IPS DF 6.9 (cell line): ENCODE measurements at regions not wholly inside any gene's neighbourhood (a gene's known extent, or its start where the extent isn't known, plus 50 kb on each side); places are given as distances from the start of the nearest gene placed in this dataset.

ENCODE experiments used
- DNase-seq: peaks from one replicate; pipeline ENCODE4 v3.0.0-alpha.2; 2013; ENCODE audit warnings: low read depth, low spot score
- H3K27ac ChIP-seq: one replicate; pipeline ENCODE4 v1.5.1; 2013; ENCODE audit warnings: low read length, control low read depth
- H3K27me3 ChIP-seq: 2 replicates; pipeline ENCODE4 v1.6.1; 2013; ENCODE audit warnings: mild to moderate bottlenecking, low read length; ENCODE audit not compliant: control insufficient read depth, insufficient read depth
- H3K36me3 ChIP-seq: 2 replicates; pipeline ENCODE4 v1.6.1; 2013; ENCODE audit warnings: low read length; ENCODE audit not compliant: control insufficient read depth, insufficient read depth
- H3K4me1 ChIP-seq: 2 replicates; pipeline ENCODE4 v1.6.1; 2013; ENCODE audit warnings: low read length; ENCODE audit not compliant: control insufficient read depth, insufficient read depth
- H3K4me3 ChIP-seq: 2 replicates; pipeline ENCODE4 v1.5.1; 2013; ENCODE audit warnings: mild to moderate bottlenecking, low read length
- H3K9me3 ChIP-seq: 2 replicates; pipeline ENCODE4 v1.6.1; 2013; ENCODE audit warnings: low read length, inconsistent platforms; ENCODE audit not compliant: control insufficient read depth, insufficient read depth
- WGBS: extraction: QIAGEN DNeasy Blood & Tissue Kit; methylation state at CpG from one replicate; pipeline ENCODE4 v1.1.7; 2013; ENCODE audit warnings: mixed read lengths, missing lambda C conversion rate; ENCODE audit not compliant: insufficient read length, insufficient coverage; 5-methylcytosine and 5-hydroxymethylcytosine counted together

DNA sequence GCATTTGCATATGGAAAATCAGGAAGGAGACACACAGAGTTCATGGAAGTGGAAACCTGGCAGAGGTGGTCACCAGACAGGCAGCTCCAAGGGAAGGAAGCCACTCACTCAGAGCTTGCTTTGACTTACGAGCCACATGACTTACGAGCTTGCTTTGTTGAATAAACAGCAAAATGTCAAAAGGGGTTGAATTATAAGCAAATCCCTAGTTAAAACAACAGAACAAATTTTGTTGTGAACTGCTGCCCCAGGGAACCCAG lies 164.3 kb downstream of the SYK start:
- no peak for DNase-seq
- whole genome bisulfite sequencing: no CpG with 5 or more reads among the region's 2 CpGs
- Histone ChIP-seq H3K36me3 (no peaks in the 10 kb centered on the region), H3K4me3 (no peak overlapping the region), H3K9me3 (no peaks in the 10 kb centered on the region), H3K27me3 (no peaks in the 10 kb centered on the region; the same call in 1 of the 2 replicates), H3K4me1 (peaks cover 3% of the 10 kb centered on the region), H3K27ac (no peak overlapping the region)

DNA sequence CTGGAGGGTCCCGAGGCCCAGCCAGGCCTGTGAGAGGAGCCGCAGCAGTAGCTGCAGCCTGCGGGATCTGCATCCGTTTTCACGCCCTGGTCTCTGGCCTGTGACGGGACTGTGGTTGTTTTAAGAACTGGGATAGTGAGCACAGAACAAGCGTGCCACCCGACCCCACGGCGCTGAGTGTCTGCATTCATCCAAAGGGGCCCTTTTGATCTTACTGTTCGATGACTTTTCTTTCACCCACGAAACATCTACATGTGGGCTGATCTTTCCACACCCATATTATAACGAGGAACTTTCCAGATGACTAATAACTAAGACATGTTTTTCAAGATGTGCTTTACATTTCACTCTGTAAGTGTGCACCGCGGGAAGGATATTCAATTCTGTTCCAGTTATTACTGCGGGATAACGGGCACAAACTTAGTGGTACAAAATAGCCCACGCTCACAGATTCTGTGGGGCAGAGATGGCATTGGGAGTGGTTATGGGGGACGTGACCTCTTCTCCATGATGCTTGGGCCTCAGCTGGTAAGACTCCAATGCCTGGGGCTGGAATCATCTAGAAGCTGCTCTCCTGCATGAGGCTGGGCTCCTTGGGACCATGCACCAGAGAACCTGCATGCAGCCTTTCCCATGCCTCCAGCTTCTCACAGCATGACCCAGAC lies 165.0 kb downstream of the SYK start:
- DNase-seq: no peak
- Histone ChIP-seq H3K9me3 (no peaks in the 10 kb centered on the region), H3K27ac (no peak overlapping the region), H3K36me3 (no peaks in the 10 kb centered on the region), H3K27me3 (no peaks in the 10 kb centered on the region; the same call in 1 of the 2 replicates), H3K4me1 (peaks cover 3% of the 10 kb centered on the region), H3K4me3 (no peak overlapping the region)
- WGBS: no CpG with 5 or more reads among the region's 19 CpGs

DNA sequence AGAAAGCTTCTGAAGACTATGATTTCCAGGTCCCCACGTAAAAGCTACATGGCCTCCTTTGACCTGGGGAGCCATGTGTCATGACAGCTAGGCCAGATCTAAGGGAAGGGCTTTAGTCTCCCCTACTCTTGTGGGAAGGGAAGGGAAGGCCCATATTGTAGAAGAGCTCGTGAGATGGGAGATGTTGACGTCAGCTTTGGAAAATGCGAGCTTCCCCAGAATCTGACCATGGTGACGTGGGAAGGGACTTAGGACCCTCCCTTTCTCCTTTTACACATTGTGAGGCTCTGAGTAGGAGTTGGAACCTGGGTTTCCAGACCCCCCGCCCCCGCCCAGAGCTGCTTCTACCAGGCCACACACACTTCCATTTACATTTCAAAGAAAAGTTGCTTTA lies 165.5 kb downstream of the SYK start:
- no peak for DNase-seq
- Histone ChIP-seq H3K4me1 (peaks cover 3% of the 10 kb centered on the region), H3K27me3 (no peaks in the 10 kb centered on the region; the same call in 1 of the 2 replicates), H3K4me3 (no peak overlapping the region), H3K36me3 (no peaks in the 10 kb centered on the region), H3K9me3 (no peaks in the 10 kb centered on the region), H3K27ac (no peak overlapping the region)
- no CpG with 5 or more reads among the region's 7 CpGs for WGBS

DNA sequence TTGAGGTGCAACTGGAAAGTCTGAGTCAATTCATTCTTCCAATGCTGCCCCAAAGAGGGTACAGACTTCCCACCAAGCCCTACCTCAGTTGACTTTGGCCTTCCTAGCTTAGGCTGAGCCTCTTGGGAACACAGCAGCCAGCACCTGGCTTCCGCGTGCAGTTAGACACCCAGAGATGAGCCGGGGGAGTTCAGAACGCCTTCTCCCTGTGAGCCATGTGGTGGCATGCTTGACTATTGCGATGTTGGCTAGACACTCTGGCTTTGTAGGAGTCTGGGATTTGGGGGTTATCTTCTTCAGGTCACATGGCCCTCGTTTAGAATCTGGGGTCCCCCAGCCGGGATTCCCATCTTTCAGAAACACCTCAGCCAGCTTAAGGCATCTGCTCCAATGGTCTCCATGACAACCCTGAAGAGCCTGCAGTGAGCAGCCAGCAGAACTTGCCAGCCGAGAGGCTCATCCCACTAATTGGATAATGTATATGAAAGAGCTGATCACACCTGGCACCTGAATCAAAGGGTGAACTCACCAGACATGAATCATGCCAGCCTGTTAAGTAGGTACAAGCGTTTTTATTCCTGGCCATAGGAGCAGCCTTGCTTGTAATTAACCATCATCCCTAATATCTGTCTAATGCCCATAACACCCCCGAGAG lies 167.5 kb downstream of the SYK start:
- DNase-seq: no peak

DNA sequence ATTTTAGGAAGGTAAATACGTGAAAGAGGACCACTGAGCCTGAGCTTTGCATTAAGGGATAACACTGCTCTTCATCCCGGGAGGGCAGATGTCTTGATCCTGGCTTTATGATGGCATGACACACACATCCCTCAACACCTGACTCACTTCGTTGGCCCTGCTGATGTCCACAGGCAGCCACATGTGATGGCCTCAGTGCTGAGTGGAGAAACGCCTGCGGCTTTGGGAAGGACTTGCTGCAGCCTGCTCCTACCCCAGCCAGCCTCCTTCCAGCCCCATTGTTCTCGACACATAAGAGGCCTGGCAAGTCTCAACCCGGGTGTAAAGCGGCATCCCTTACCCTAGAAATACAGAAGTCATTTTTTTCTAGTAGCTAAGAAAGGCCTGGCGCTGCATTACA lies 169.0 kb downstream of the SYK start:
- Histone ChIP-seq H3K9me3 (no peaks in the 10 kb centered on the region), H3K27ac (no peak overlapping the region), H3K27me3 (no peaks in the 10 kb centered on the region), H3K4me3 (no peak overlapping the region), H3K4me1 (peaks cover 3% of the 10 kb centered on the region), H3K36me3 (no peaks in the 10 kb centered on the region)
- no peak for DNase-seq
- WGBS: no CpG with 5 or more reads among the region's 9 CpGs

More for the DNA sequence above, 167.5 kb downstream of the SYK start:
- no peaks in the 10 kb centered on the region for H3K27me3 ChIP-seq
- no CpG with 5 or more reads among the region's 10 CpGs for WGBS
- no peaks in the 10 kb centered on the region for H3K9me3 ChIP-seq
- H3K36me3 ChIP-seq: no peaks in the 10 kb centered on the region
- H3K27ac ChIP-seq: no peak overlapping the region
- H3K4me1 ChIP-seq: peaks cover 3% of the 10 kb centered on the region
- H3K4me3 ChIP-seq: no peak overlapping the region

DNA sequence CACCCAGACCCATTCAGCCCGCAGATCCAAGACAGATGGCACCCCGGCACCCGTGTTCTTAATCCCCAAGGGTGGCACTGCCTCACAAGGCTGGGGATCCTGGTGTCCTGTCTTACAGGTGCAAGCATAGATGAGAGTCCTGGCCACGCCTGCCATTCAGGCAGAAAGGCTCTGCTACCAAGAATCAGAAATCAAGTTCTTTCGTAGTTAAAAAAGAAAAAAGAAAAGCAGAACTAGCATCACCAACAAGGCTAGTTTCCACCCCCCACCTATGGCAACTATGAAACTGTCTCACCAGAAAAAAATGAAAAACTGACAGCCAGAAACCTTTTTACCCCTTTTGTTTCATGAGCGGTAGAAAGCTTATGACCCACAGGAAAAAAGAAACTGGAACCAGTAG lies 170.4 kb downstream of the SYK start:
- Histone ChIP-seq H3K4me3 (no peak overlapping the region), H3K36me3 (no peaks in the 10 kb centered on the region), H3K27ac (no peak overlapping the region), H3K9me3 (no peaks in the 10 kb centered on the region), H3K27me3 (no peaks in the 10 kb centered on the region), H3K4me1 (peaks cover under 1% of the 10 kb centered on the region)
- no peak for DNase-seq
- no CpG with 5 or more reads among the region's 6 CpGs for WGBS

DNA sequence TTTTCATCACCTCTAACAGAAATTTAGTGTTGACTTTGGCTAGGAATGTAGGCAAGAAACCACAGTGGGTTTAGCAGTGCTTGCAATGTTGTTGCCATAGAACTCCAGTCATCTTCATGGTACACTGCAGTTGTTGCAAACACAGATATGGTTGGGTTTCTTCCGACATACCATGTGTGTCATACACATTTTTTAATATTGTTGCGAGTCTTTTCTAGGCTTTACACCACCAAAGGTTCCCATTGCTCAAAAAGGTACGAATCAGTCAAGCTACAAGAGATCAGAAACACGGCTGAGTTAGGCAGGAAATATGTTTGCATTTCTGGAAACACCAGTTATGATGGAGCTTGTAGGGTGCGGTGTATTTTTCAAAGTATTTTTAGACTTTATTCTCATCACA lies 172.4 kb downstream of the SYK start:
- Histone ChIP-seq H3K4me1 (no peaks in the 10 kb centered on the region), H3K36me3 (no peaks in the 10 kb centered on the region), H3K27me3 (no peaks in the 10 kb centered on the region), H3K9me3 (no peaks in the 10 kb centered on the region), H3K4me3 (no peak overlapping the region), H3K27ac (no peak overlapping the region)
- no CpG with 5 or more reads among the region's 5 CpGs for WGBS
- DNase-seq: no peak

DNA sequence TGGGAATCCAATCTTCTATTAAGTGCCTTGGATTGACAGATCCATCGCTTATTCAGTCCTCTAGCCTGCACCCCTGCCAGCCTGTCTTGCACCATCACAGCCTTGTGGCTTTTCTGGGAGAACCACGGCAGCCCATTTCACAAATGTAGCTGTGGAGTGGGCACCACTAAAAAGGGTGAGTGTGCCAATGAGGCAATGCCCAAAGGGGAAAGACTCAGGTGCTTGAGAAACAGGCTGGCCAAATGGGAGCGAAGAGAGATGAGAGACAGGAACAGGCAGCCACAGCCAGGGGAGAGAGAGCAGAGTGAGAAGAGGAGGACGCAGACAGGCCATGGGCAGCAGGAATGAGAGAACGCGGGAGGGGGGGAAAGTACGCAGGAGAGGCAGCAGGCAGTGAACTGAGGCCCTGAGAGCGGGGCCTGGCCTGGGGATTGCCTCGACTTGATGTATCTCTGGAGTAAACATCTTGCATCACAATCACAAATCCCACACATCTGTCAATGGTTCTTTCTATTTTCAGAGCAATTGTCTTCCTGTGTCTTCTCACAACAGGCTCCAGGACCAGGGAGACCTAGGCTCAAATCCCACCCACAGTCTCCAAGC lies 173.1 kb downstream of the SYK start:
- WGBS: no CpG with 5 or more reads among the region's 9 CpGs
- H3K4me1 ChIP-seq: no peaks in the 10 kb centered on the region
- no peak for DNase-seq
- H3K27me3 ChIP-seq: no peaks in the 10 kb centered on the region
- H3K9me3 ChIP-seq: no peaks in the 10 kb centered on the region
- H3K4me3 ChIP-seq: no peak overlapping the region
- no peaks in the 10 kb centered on the region for H3K36me3 ChIP-seq
- no peak overlapping the region for H3K27ac ChIP-seq

DNA sequence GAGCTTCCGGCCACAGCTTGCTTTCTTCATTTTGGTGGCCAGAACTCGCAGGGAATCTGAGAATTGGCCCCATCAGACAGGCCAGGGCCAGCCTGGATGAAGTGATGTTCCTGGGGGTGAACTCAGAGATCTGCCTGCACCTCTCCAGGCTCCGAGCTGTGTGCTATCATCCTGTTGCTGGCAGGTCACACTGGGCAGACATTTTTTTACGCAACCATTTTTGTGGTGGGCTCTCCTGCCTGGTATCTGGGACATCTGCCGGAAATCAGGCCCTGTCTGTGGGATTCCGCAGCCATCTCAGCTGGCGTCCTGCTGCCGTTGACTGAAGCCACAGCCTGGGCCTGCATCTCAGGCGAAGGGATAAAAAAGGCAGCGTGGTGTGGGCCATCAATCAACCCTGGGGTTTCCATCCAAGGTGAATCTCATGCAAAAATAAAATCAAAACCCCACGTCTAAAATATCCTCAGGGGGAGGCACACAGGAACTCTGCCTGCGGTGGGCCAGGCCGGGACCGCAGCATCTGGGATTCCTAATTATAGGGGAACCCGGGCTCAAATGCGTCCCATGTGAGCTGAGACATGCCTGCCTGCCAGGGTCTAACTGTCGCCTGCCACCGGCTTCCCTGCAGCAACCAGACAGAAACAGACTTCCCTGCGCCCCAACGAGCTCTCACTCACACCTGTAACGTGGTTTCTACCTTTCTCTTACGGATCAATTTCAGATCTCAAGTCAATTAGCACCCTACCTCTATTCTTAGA lies 174.3 kb downstream of the SYK start:
- Histone ChIP-seq H3K4me1 (no peaks in the 10 kb centered on the region), H3K36me3 (no peaks in the 10 kb centered on the region), H3K27ac (no peak overlapping the region), H3K9me3 (no peaks in the 10 kb centered on the region), H3K27me3 (no peaks in the 10 kb centered on the region), H3K4me3 (no peak overlapping the region)
- no CpG with 5 or more reads among the region's 22 CpGs for WGBS
- DNase-seq: no peak

DNA sequence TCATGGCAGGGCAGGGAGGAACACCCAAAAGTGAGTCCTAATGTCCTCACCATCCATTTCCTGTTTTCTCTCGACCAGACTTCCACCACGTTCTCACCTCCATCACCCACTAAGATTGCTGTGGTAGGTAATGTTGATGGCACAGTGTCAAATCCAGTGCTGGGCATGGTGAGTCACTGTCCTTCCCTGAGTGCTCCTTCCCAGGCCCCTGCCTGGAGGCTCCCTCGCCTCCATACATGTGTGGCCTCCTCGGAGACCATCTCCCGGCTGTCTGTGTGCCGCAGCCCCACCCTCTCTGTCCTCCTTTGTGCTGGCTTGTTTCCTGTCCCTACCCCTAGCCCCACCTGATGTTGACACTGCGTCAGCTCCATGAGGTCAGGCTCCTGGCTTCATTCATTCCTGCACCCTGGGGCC lies 177.5 kb downstream of the SYK start:
- Histone ChIP-seq H3K4me1 (no peaks in the 10 kb centered on the region), H3K27me3 (no peaks in the 10 kb centered on the region), H3K27ac (no peak overlapping the region), H3K9me3 (no peaks in the 10 kb centered on the region), H3K36me3 (no peaks in the 10 kb centered on the region), H3K4me3 (no peak overlapping the region)
- DNase-seq: no peak
- whole genome bisulfite sequencing: no CpG with 5 or more reads among the region's 7 CpGs
